ENCODE measurements at regions not wholly inside any gene's neighbourhood (a gene's known extent, or its start where the extent isn't known, plus 50 kb on each side); places are given as distances from the start of the nearest gene placed in this dataset.

DNA sequence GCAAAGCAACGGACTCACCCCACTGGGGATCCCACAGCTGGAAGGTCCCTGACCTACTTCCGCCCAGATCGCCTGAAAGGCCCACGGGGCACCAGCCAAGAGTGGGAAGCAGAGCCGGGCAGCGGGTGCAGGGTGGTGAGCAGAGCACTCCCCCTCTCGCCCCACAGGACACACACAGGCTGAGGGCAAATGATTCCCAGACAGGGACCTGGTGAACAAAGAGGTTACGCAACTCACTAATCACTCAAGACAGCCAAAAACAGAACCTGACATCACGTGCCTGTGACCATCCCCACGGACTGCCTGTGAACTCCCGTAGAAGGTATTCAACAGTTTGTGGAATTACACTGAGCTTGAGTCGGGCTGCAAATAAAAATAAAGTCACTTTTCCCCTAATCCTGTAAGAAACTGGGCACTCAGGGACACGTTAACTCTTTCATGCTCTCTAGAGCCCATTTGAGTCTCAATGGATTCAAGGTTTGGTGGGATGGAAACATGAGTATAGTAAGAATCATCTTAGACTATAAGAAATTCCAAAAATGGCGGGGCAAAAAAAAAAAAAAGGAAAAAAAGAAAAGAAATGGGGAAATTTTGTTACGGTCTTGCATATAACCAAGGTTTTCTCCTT, 396.1 kb downstream of the SOX9 start:
- no peak overlapping the region for H3K4me3 ChIP-seq (replicated peaks in 1 of 3)
- WGBS, 2 donors, result 66 to 69% methylated on average over 15 of the region's 15 CpGs
- peak overlapping the region; percentile 65 to 98 (median 94) for H3K27ac ChIP-seq
- TF ChIP-seq, protein P1, sequence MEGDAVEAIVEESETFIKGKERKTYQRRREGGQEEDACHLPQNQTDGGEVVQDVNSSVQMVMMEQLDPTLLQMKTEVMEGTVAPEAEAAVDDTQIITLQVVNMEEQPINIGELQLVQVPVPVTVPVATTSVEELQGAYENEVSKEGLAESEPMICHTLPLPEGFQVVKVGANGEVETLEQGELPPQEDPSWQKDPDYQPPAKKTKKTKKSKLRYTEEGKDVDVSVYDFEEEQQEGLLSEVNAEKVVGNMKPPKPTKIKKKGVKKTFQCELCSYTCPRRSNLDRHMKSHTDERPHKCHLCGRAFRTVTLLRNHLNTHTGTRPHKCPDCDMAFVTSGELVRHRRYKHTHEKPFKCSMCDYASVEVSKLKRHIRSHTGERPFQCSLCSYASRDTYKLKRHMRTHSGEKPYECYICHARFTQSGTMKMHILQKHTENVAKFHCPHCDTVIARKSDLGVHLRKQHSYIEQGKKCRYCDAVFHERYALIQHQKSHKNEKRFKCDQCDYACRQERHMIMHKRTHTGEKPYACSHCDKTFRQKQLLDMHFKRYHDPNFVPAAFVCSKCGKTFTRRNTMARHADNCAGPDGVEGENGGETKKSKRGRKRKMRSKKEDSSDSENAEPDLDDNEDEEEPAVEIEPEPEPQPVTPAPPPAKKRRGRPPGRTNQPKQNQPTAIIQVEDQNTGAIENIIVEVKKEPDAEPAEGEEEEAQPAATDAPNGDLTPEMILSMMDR (IDR thresholded peaks at IDR 0.05), result no peak
- peak in 1 of 2 donors; percentile 5 for TF ChIP-seq POLR2A (IDR thresholded peaks at IDR 0.05)
- H3K4me1 ChIP-seq, result peaks cover 51 to 52% of the 10 kb centered on the region in 2 donors
- peak; percentile 37 to 49 for DNase-seq
- no peaks in the 10 kb centered on the region for H3K27me3 ChIP-seq
- H3K36me3 ChIP-seq, result no peaks in the 10 kb centered on the region
- intact Hi-C loops (cut with DNase I), result no loop called here
- H3K9me3 ChIP-seq, result no peaks in the 10 kb centered on the region

DNA sequence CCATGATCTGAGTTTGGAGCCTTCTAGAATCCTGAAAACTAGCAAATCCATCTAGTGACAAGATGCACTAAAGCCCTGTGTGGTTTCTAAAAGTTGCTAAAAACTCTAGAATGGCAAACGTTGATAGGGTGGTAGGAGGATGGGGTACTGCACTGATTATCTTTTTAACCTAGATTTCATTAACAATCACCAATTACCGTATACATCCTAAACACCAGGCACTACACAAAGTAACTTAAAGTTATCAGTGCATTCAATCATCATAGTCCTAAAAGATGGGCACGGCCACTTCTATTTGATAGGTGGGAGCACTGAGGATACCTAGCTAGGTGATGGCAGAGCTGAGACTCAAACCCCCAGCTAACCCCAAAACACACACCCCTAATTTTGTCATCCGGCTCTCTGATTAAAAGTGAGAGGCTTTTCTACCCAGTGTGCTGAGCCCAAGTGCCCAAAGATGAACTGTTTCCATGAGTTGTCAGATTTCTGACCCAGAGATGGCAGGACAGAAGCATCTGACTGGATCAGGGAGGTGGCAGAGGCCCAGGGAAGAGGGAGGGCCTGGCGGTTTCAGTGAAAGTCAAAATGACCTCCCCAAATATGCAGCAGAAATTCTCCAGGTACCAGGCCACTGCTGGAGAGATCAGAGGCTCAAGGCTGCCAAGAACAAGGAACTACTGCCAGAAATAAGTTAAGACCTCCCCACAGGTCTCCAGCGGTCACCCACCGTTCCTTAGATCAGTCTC, 396.8 kb downstream of the SOX9 start:
- no peaks in the 10 kb centered on the region for H3K9me3 ChIP-seq
- no peaks in the 10 kb centered on the region for H3K27me3 ChIP-seq
- H3K4me3 ChIP-seq (replicated peaks in 1 of 3), result no peak overlapping the region
- DNase-seq, result peak; percentile 50
- H3K27ac ChIP-seq, result peak overlapping the region; percentile 37 to 98 (median 94)
- peaks cover 47 to 52% of the 10 kb centered on the region in 2 donors for H3K4me1 ChIP-seq
- 49 to 56% methylated on average over 7 of the region's 7 CpGs for WGBS, 2 donors
- H3K36me3 ChIP-seq, result no peaks in the 10 kb centered on the region
- intact Hi-C loops (cut with DNase I), result no loop called here
- no peak for TF ChIP-seq POLR2A (IDR thresholded peaks at IDR 0.05)
- TF ChIP-seq, protein P1 (IDR thresholded peaks at IDR 0.05), result no peak

DNA sequence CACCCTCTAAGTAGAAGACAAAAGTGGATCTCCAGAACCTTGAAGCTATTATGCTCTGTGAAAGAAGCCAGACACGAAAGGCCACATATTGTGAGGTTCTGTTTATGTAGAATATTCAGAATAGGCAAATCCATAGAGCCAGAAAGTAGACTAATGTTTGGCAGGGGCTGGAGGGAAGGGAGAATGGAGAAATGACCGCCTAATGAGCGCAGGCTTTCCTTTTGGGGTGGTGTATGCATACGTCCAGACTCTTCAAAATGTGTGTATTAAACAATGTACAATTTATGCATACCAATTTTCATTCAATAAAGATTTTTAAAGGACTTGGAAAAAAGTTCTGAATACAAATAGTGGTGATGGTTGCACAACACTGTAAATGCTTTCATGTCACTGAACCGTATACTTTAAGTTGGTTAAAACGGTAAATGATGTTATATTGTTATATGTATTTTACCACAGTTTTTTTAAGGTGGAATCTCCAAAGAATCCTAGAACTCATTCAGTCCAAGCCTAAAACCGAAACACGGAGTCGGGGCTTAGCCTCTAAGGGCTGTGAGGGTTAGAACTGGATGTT, 397.4 kb downstream of the SOX9 start:
- intact Hi-C loops (cut with DNase I), result no loop called here
- Histone ChIP-seq H3K27me3 (no peaks in the 10 kb centered on the region), H3K4me3 (replicated peaks in 1 of 3) (no peak overlapping the region), H3K36me3 (no peaks in the 10 kb centered on the region), H3K9me3 (no peaks in the 10 kb centered on the region), H3K4me1 (peaks cover 47 to 52% of the 10 kb centered on the region in 2 donors), H3K27ac (peak overlapping the region; percentile 37 to 98 (median 94))
- DNase-seq, result no peak
- 70 to 74% methylated on average over 9 of the region's 9 CpGs for WGBS, 2 donors
- TF ChIP-seq, protein P1 (IDR thresholded peaks at IDR 0.05), result no peak
- no peak for TF ChIP-seq POLR2A (IDR thresholded peaks at IDR 0.05)

DNA sequence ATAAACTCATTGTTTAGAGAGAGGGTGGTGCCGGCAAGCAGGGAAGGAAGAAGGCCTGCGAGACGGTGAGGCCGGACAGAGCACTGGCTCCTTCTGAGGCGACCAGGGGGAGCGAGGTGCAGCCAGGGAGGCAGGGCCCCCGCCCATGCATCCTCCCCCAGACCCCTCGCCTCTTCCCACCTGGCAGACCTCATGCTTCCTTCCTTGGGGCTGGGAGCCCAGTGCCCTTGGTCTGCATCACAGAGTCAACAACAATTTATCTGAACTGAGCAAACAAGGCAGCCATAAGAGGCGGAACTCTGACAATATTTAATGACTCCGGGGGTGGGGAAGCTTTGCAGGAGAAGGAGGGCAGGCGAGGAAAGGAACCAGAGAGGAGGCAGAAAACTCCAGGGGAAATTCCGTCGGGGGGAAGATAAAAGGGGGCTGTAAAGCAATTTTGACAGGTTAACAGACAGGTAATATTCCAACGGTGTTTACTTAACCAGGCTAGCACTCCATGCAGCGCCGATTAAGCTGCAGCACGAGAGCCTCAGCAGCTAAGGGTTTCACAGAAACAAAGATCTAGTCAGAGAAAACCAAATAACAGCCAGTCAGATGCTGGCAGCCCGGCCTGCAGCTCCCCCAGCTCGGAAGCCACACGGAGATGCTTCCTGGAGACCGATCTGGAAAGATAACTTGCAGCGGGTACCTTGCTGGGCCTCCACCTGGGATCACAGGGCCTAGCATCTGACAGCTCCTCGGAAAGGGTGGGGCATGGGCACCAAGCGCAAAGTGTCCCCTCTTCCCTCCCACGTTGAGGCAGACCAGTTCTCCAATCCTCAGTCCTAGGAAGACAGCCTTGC, 398.2 kb downstream of the SOX9 start:
- Histone ChIP-seq H3K4me3 (replicated peaks in 1 of 3) (no peak overlapping the region), H3K27me3 (no peaks in the 10 kb centered on the region), H3K4me1 (peaks cover 47 to 52% of the 10 kb centered on the region in 2 donors), H3K36me3 (no peaks in the 10 kb centered on the region), H3K9me3 (no peaks in the 10 kb centered on the region), H3K27ac (peak overlapping the region in 2 of 3 donors; percentile 94 to 98)
- no peak for DNase-seq
- 48 to 64% methylated on average over 18 to 23 of the region's 25 CpGs for WGBS, 2 donors
- intact Hi-C loops (cut with DNase I), result no loop called here
- no peak for TF ChIP-seq POLR2A (IDR thresholded peaks at IDR 0.05)
- TF ChIP-seq, protein P1 (IDR thresholded peaks at IDR 0.05), result no peak

All from thyroid gland (tissue), 4 donors.